ENCODE measurements at regions not wholly inside any gene's neighbourhood (a gene's known extent, or its start where the extent isn't known, plus 50 kb on each side); places are given as distances from the start of the nearest gene placed in this dataset.

GRCh38 chr5:25399878-25400480 lies 755.2 kb upstream of the CDH10 start:
- ATAC-seq, result no peak
- TF ChIP-seq CSRNP3 (CRISPR knock-in tag; IDR thresholded peaks at IDR 0.05), result no peak
- no peak for TF ChIP-seq ZNF565 (CRISPR knock-in tag; conservative IDR thresholded peaks at IDR 0.05; ENCODE audit: low read depth)
- no peak for TF ChIP-seq OSR1 (CRISPR knock-in tag; IDR thresholded peaks at IDR 0.05)
- no peak for TF ChIP-seq POU6F1 (CRISPR knock-in tag; IDR thresholded peaks at IDR 0.05; ENCODE audit: borderline replicate concordance, low read depth)

- TF ChIP-seq SNAI2 (CRISPR knock-in tag; IDR thresholded peaks at IDR 0.05), result no peak
- TF ChIP-seq CSRNP3 (CRISPR knock-in tag; IDR thresholded peaks at IDR 0.05), result no peak
- TF ChIP-seq TCF4 (CRISPR knock-in tag; IDR thresholded peaks at IDR 0.05; ENCODE audit: borderline replicate concordance), result no peak
- no peak for TF ChIP-seq ZFP3 (CRISPR knock-in tag; IDR thresholded peaks at IDR 0.05)
- no peak for TF ChIP-seq TOX (CRISPR knock-in tag; IDR thresholded peaks at IDR 0.05; ENCODE audit: borderline replicate concordance)
- no peak for TF ChIP-seq ARNTL (CRISPR knock-in tag; IDR thresholded peaks at IDR 0.05; ENCODE audit: borderline replicate concordance, low read depth)
- no peak for TF ChIP-seq GLIS3 (CRISPR knock-in tag; IDR thresholded peaks at IDR 0.05)
- TF ChIP-seq PPARA (CRISPR knock-in tag; IDR thresholded peaks at IDR 0.05; ENCODE audit: borderline replicate concordance), result no peak
- TF ChIP-seq ZNF70 (CRISPR knock-in tag; IDR thresholded peaks at IDR 0.05), result no peak
- TF ChIP-seq OSR1 (CRISPR knock-in tag; IDR thresholded peaks at IDR 0.05), result no peak
- ATAC-seq, result no peak
Observed at GRCh38 chr5:25393957-25394356, 749.2 kb upstream of the CDH10 start.

GRCh38 chr5:25393256-25393655 lies 748.5 kb upstream of the CDH10 start:
- no peak for TF ChIP-seq BACH2 (CRISPR knock-in tag; IDR thresholded peaks at IDR 0.05; ENCODE audit: borderline replicate concordance)
- no peak for TF ChIP-seq ZNF70 (CRISPR knock-in tag; IDR thresholded peaks at IDR 0.05)
- TF ChIP-seq CSRNP3 (CRISPR knock-in tag; IDR thresholded peaks at IDR 0.05), result no peak
- ATAC-seq, result no peak

- TF ChIP-seq ZC3H10 (CRISPR knock-in tag; IDR thresholded peaks at IDR 0.05) (no peak), ZFP30 (CRISPR knock-in tag; IDR thresholded peaks at IDR 0.05) (no peak)
- no peak for ATAC-seq
Observed at GRCh38 chr5:25387953-25388352, 743.2 kb upstream of the CDH10 start.

GRCh38 chr5:25362799-25363198 lies 718.0 kb upstream of the CDH10 start:
- no peak for TF ChIP-seq ZC3H10 (CRISPR knock-in tag; IDR thresholded peaks at IDR 0.05)
- no peak for TF ChIP-seq ZFP3 (CRISPR knock-in tag; IDR thresholded peaks at IDR 0.05)
- no peak for TF ChIP-seq ARNTL (CRISPR knock-in tag; IDR thresholded peaks at IDR 0.05; ENCODE audit: borderline replicate concordance, low read depth)
- no peak for ATAC-seq

GRCh38 chr5:25358919-25359318 lies 714.1 kb upstream of the CDH10 start:
- TF ChIP-seq PPARA (CRISPR knock-in tag; IDR thresholded peaks at IDR 0.05; ENCODE audit: borderline replicate concordance) (no peak), ZC3H10 (CRISPR knock-in tag; IDR thresholded peaks at IDR 0.05) (no peak), OSR1 (CRISPR knock-in tag; IDR thresholded peaks at IDR 0.05) (no peak), ISL1 (CRISPR knock-in tag; IDR thresholded peaks at IDR 0.05) (no peak), ZNF565 (CRISPR knock-in tag; conservative IDR thresholded peaks at IDR 0.05; ENCODE audit: low read depth) (no peak), TOX (CRISPR knock-in tag; IDR thresholded peaks at IDR 0.05; ENCODE audit: borderline replicate concordance) (no peak), GLIS3 (CRISPR knock-in tag; IDR thresholded peaks at IDR 0.05) (no peak), RARB (CRISPR knock-in tag; IDR thresholded peaks at IDR 0.05) (no peak), SNAI2 (CRISPR knock-in tag; IDR thresholded peaks at IDR 0.05) (no peak), CSRNP3 (CRISPR knock-in tag; IDR thresholded peaks at IDR 0.05) (no peak), ESRRG (CRISPR knock-in tag; IDR thresholded peaks at IDR 0.05) (no peak), ZFP3 (CRISPR knock-in tag; IDR thresholded peaks at IDR 0.05) (no peak), ZFP30 (CRISPR knock-in tag; IDR thresholded peaks at IDR 0.05) (no peak)
- no peak for ATAC-seq

All from SK-N-SH treated with all-trans-retinoic acid at 6 μM for 48 hours (cell line).